Stomach (tissue), 8 donors: ENCODE measurements at regions not wholly inside any gene's neighbourhood (a gene's known extent, or its start where the extent isn't known, plus 50 kb on each side); places are given as distances from the start of the nearest gene placed in this dataset.
"Not testable (repeated sequence)": the region's sequence is repeated elsewhere in the genome, so short reads cannot be mapped to it uniquely, and the experiment has no call there.

ENCODE experiments used
- DNase-seq, 2 donors: peaks; one replicate each; pipeline versions ENCODE4 v3.0.0 to v3.0.0-alpha.2; 2013 to 2019
- H3K27ac ChIP-seq, 5 donors: fragments of 200-600 bp in 4 of 5; sonication (generic) in 4 of 5; one replicate each; pipeline ENCODE4 v1.5.1; 2013 to 2019; ENCODE audit warnings: mild to moderate bottlenecking in 1 of 5, moderate library complexity in 1 of 5
- H3K27me3 ChIP-seq, 3 donors: fragments of 200-600 bp; sonication (generic); one replicate each; pipeline ENCODE4 v1.5.1; 2017 to 2019; ENCODE audit warnings: mixed run types in 1 of 3
- H3K36me3 ChIP-seq, 4 donors: fragments of 200-600 bp; sonication (generic); 1 replicate in 3 of 4; 2 replicates in 1 of 4; pipeline ENCODE4 v1.5.1; 2016 to 2019
- H3K4me1 ChIP-seq, 4 donors: fragments of 200-600 bp; sonication (generic); one replicate each; pipeline ENCODE4 v1.5.1; 2016 to 2019
- H3K4me3 ChIP-seq, 4 donors: fragments of 200-600 bp; sonication (generic) in 3 of 4; one replicate each; pipeline ENCODE4 v1.5.1; 2016 to 2019; ENCODE audit warnings: mild to moderate bottlenecking in 1 of 4
- H3K9me3 ChIP-seq, 4 donors: fragments of 200-600 bp; sonication (generic); one replicate each; pipeline ENCODE4 v1.5.1; 2016 to 2019
- EP300 ChIP-seq: sonication (generic); formaldehyde crosslinking; IDR thresholded peaks from one replicate; pipeline ENCODE4 v1.6.1; 2017; ENCODE audit warnings: antibody characterized with exemption
- POLR2A ChIP-seq, 4 donors: fragments of 450-650 bp; IDR thresholded peaks; one replicate each; pipeline ENCODE4 v1.6.1; 2016; ENCODE audit warnings: antibody characterized with exemption in 4 of 4, control low read depth in 2 of 4, mild to moderate bottlenecking in 1 of 4, moderate library complexity in 1 of 4
- POLR2AphosphoS5 ChIP-seq, 3 donors: sonication (generic); formaldehyde crosslinking; IDR thresholded peaks; one replicate each; pipeline ENCODE4 v1.6.1; 2016; ENCODE audit warnings: antibody characterized with exemption in 3 of 3
- WGBS, 5 donors: extraction: QIAGEN DNeasy Blood & Tissue Kit in 3 of 5; methylation state at CpG; one replicate each; pipeline versions ENCODE4 v1.1.5 to v1.1.7; 2013 to 2018; 5-methylcytosine and 5-hydroxymethylcytosine counted together
- intact Hi-C: fragments of 100-400 bp; cut with DNase I; formaldehyde crosslinking; loops from one replicate; pipeline ENCODE4 v1.15.1; 2023; ENCODE audit warnings: low total_unique reads
- TF ChIP-seq, protein P1 (sequence below), 7 experiments: fragments of 450-650 bp in 4 of 7; fragments of 200-600 bp in 3 of 7; sonication (generic) in 3 of 7; IDR thresholded peaks; one replicate each; pipeline ENCODE4 v1.5.1; 2016 to 2019; ENCODE audit warnings: antibody characterized with exemption in 7 of 7, control low read depth in 2 of 7, mild to moderate bottlenecking in 1 of 7
- donor health status: healthy with polysubstance abuse.
- donor health status: Bipolar disorder and iron deficiency.
- donor health status: healthy.

DNA sequence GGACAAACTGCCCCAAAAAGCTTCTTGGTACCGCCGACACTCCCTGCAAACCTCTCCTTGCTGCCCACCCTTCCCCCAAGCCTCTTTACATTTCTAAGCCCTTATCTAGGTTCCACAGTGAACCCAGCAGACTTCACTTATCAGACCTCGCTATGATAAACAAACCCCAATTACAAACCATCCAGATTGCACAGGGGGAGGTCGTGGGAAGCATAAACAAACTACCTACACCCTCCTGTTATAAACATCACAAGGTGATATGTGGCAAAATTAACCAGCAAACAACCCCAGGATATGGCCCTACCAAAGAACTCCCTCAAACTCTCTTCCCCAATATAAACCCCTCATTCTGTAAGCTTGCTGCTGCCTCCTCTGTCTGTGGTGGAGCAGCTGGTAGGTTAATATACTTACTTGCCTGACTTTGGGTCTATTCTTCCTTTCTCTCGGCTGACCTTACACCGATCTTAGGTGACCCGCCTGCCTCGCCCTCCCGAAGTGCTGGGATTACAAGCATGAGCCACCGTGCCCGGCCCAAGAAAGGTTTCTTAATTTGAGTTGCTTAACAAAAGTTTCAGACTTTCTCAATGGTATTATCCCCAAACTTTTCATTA lies 66.0 kb upstream of the TENM4 start:
- H3K27me3 ChIP-seq, result no peaks in the 10 kb centered on the region
- 29 to 46% (median 38%) methylated on average over 11 of the region's 11 CpGs for WGBS, 5 donors
- no peaks in the 10 kb centered on the region for H3K36me3 ChIP-seq
- intact Hi-C loops, result no loop called here
- no peak overlapping the region for H3K4me3 ChIP-seq
- no peak overlapping the region for H3K27ac ChIP-seq
- no peaks in the 10 kb centered on the region for H3K9me3 ChIP-seq
- no peak for TF ChIP-seq EP300
- TF ChIP-seq POLR2AphosphoS5 (IDR thresholded peaks at IDR 0.05), result no peak
- TF ChIP-seq, protein P1, sequence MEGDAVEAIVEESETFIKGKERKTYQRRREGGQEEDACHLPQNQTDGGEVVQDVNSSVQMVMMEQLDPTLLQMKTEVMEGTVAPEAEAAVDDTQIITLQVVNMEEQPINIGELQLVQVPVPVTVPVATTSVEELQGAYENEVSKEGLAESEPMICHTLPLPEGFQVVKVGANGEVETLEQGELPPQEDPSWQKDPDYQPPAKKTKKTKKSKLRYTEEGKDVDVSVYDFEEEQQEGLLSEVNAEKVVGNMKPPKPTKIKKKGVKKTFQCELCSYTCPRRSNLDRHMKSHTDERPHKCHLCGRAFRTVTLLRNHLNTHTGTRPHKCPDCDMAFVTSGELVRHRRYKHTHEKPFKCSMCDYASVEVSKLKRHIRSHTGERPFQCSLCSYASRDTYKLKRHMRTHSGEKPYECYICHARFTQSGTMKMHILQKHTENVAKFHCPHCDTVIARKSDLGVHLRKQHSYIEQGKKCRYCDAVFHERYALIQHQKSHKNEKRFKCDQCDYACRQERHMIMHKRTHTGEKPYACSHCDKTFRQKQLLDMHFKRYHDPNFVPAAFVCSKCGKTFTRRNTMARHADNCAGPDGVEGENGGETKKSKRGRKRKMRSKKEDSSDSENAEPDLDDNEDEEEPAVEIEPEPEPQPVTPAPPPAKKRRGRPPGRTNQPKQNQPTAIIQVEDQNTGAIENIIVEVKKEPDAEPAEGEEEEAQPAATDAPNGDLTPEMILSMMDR (IDR thresholded peaks at IDR 0.05), result no peak
- TF ChIP-seq POLR2A (IDR thresholded peaks at IDR 0.05), result no peak
- peaks cover 0 to 8% (median 2%) of the 10 kb centered on the region in 4 donors for H3K4me1 ChIP-seq
- DNase-seq, result peak in 1 of 2 donors; percentile 30

- Histone ChIP-seq H3K9me3 (no peaks in the 10 kb centered on the region), H3K36me3 (no peaks in the 10 kb centered on the region), H3K4me3 (no peak overlapping the region), H3K27me3 (no peaks in the 10 kb centered on the region), H3K27ac (no peak overlapping the region), H3K4me1 (peaks cover 0 to 8% (median 2%) of the 10 kb centered on the region in 4 donors)
- no peak for DNase-seq
- no peak for TF ChIP-seq POLR2AphosphoS5 (IDR thresholded peaks at IDR 0.05)
- TF ChIP-seq, protein P1 (IDR thresholded peaks at IDR 0.05), result no peak
- no peak for TF ChIP-seq EP300
- TF ChIP-seq POLR2A (IDR thresholded peaks at IDR 0.05), result no peak
- intact Hi-C loops, result no loop called here
- 57 to 71% (median 65%) methylated on average over 3 of the region's 3 CpGs for WGBS, 5 donors
These were observed 65.3 kb upstream of the TENM4 start for GRCh38 chr11:79506124-79506523.

- 59 to 74% (median 62%) methylated on average over 6 of the region's 6 CpGs for WGBS, 5 donors
- TF ChIP-seq POLR2AphosphoS5 (IDR thresholded peaks at IDR 0.05) (no peak), POLR2A (IDR thresholded peaks at IDR 0.05) (no peak), EP300 (no peak)
- TF ChIP-seq, protein P1 (IDR thresholded peaks at IDR 0.05), result no peak
- Histone ChIP-seq H3K27ac (no peak overlapping the region), H3K36me3 (no peaks in the 10 kb centered on the region), H3K9me3 (no peaks in the 10 kb centered on the region), H3K4me3 (no peak overlapping the region), H3K27me3 (no peaks in the 10 kb centered on the region), H3K4me1 (peaks cover 0 to 8% (median 2%) of the 10 kb centered on the region in 4 donors)
- peak in 1 of 2 donors; percentile 53 for DNase-seq
- intact Hi-C loops, result no loop called here
These were observed 62.2 kb upstream of the TENM4 start for GRCh38 chr11:79503028-79503427.

- H3K27ac ChIP-seq, result no peak overlapping the region
These were observed 60.9 kb upstream of the TENM4 start for GRCh38 chr11:79501707-79502106.

DNA sequence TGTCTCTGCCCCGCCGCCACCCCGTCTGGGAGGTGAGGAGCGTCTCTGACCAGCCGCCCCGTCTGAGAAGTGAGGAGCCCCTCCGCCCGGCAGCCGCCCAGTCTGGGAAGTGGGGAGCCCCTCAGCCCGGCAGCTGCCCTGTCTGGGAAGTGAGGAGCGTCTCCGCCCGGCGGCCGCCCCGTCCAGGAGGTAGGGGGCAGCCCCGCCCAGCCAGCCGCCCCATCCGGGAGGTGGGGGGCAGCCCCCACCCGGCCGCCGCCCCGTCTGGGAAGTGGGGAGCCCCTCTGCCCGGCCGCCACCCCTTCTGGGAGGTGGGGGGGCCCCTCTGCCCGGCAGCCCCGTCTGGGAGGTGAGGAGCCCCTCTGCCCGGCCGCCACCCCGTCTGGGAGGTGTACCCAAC lies 59.1 kb upstream of the TENM4 start:
- H3K9me3 ChIP-seq, intact Hi-C loops, H3K27me3 ChIP-seq, H3K36me3 ChIP-seq, H3K4me1 ChIP-seq, H3K27ac ChIP-seq, DNase-seq, H3K4me3 ChIP-seq: not testable (repeated sequence)
- WGBS, 5 donors, result 88 to 95% (median 91%) methylated on average over 17 to 30 of the region's 30 CpGs; no CpG with 5 or more reads in 1 of the 5 donors

More at GRCh38 chr11:79501707-79502106, 60.9 kb upstream of the TENM4 start:
- no peak overlapping the region for H3K4me3 ChIP-seq
- H3K4me1 ChIP-seq, result peaks cover 0 to 8% (median 2%) of the 10 kb centered on the region in 4 donors
- 59 to 86% (median 60%) methylated on average over 4 of the region's 4 CpGs for WGBS, 5 donors
- H3K36me3 ChIP-seq, result no peaks in the 10 kb centered on the region
- no peak for TF ChIP-seq POLR2AphosphoS5 (IDR thresholded peaks at IDR 0.05)
- no peak for TF ChIP-seq POLR2A (IDR thresholded peaks at IDR 0.05)
- TF ChIP-seq EP300, result no peak
- TF ChIP-seq, protein P1 (IDR thresholded peaks at IDR 0.05), result no peak
- no peak for DNase-seq
- intact Hi-C loops, result no loop called here
- H3K27me3 ChIP-seq, result no peaks in the 10 kb centered on the region
- no peaks in the 10 kb centered on the region for H3K9me3 ChIP-seq
